ENCODE measurements at regions not wholly inside any gene's neighbourhood (a gene's known extent, or its start where the extent isn't known, plus 50 kb on each side); places are given as distances from the start of the nearest gene placed in this dataset.

DNA sequence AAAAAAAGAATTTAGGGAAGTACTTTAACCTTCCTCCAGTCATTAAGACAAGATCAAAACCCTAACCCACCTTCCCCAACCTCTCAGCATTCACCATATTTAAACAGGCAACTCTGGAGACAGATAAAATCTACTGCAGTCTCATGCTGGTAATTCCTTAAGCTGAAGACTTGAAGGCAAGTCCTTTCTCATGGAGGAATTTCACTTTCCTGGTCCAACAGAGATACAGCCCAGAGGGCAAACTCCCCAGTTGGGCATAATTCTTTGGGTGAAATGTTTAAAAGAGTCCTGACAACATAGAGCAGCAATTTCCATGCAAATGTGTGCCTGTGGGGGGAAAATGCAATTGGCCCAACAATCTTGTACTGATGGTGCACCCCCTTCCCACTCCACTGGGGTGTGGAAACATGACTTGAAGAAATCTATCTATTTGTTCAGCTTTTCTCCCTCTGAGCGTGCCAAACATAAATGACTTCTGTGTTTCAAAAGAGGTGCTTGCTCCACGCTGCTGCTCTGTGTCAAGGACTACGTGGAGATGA lies 131.8 kb upstream of the HNRNPA3 start:
- no peak overlapping the region for H3K4me3 ChIP-seq (ENCODE audit: low read depth, low read length)
- TF ChIP-seq, protein P1, sequence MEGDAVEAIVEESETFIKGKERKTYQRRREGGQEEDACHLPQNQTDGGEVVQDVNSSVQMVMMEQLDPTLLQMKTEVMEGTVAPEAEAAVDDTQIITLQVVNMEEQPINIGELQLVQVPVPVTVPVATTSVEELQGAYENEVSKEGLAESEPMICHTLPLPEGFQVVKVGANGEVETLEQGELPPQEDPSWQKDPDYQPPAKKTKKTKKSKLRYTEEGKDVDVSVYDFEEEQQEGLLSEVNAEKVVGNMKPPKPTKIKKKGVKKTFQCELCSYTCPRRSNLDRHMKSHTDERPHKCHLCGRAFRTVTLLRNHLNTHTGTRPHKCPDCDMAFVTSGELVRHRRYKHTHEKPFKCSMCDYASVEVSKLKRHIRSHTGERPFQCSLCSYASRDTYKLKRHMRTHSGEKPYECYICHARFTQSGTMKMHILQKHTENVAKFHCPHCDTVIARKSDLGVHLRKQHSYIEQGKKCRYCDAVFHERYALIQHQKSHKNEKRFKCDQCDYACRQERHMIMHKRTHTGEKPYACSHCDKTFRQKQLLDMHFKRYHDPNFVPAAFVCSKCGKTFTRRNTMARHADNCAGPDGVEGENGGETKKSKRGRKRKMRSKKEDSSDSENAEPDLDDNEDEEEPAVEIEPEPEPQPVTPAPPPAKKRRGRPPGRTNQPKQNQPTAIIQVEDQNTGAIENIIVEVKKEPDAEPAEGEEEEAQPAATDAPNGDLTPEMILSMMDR (IDR thresholded peaks at IDR 0.05; ENCODE audit: borderline replicate concordance, insufficient read depth, low read depth, low read length) = no peak

DNA sequence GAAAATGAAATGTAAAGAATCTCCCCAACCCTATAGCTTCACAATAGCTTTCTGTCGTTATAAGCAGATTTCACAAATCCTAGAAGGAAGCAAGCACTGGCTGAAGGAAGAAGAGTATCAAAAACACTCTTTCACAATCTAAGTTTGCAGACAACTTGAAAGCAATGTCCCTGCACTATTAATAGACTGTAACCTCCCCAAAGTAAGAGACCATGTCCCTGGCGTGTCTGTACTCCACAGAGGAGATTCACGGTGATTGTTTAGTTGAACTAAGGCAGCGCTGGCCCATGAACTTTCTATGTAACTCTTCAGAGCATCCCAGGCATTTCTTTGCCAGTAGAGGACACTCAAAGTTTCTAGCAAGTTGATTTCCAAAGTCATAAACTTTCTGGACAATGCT lies 128.0 kb upstream of the HNRNPA3 start:
- TF ChIP-seq, protein P1 (IDR thresholded peaks at IDR 0.05; ENCODE audit: borderline replicate concordance, insufficient read depth, low read depth, low read length) = no peak
- H3K4me3 ChIP-seq (ENCODE audit: low read depth, low read length) = no peak overlapping the region

DNA sequence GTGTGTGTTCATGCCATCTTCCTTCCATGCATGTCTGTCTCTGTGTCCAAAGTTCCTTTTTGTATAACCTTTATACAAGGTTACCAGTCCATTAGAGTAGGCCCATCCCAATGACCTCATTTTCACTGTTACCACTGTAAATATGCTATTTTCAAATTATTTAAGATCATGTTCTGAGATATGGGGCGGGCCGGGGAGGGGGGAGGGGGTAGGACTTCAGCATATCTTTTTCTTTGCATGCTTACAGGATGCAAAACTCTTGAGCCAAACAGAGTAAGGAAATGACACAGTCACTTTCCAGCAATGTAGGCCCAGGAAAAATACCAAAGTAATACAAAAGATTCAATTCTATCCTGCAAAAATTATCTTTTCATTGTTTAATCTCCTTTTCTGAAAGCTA lies 124.1 kb upstream of the HNRNPA3 start:
- TF ChIP-seq, protein P1 (IDR thresholded peaks at IDR 0.05; ENCODE audit: borderline replicate concordance, insufficient read depth, low read depth, low read length) = no peak
- no peak overlapping the region for H3K4me3 ChIP-seq (ENCODE audit: low read depth, low read length)

DNA sequence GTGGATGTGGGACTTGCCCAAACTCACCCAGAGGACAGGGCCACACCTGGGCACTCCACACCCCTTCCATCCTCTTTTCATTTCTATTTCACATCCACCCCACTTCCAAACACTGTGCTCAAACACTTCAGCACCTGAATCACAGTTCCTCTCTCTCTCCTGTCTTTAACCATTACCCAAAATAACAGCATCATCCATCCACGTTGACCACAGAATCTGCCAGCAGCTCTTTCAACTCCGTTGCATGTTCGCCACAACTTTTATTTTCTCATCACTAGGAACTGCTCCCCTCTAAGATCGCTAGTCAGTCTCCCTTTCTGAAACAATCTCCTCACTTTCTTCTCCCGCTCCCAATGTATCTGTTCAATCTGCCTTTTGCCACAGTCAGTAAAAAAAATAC lies 121.6 kb upstream of the HNRNPA3 start:
- TF ChIP-seq, protein P1 (IDR thresholded peaks at IDR 0.05; ENCODE audit: borderline replicate concordance, insufficient read depth, low read depth, low read length) = no peak
- no peak overlapping the region for H3K4me3 ChIP-seq (ENCODE audit: low read depth, low read length)

DNA sequence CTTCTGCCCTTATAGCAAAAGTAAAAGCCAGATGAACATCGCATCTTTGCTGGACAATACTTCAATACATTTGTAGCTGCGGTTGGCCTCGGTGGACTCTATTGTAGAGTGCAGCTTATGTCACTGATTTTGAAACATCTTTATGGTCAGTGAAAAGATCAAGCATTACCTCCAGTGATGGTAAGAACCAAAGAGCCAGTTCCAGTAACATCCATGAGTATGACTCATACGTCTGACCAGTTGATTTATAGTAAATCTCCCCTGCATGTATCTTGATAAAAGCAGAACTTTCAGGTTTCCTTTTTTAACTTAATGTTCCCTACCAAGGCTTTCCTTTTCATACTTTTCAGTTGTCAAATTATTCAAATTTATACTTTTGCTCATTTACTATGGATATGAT lies 119.2 kb upstream of the HNRNPA3 start:
- TF ChIP-seq, protein P1 (IDR thresholded peaks at IDR 0.05; ENCODE audit: borderline replicate concordance, insufficient read depth, low read depth, low read length) = no peak
- H3K4me3 ChIP-seq (ENCODE audit: low read depth, low read length) = no peak overlapping the region

DNA sequence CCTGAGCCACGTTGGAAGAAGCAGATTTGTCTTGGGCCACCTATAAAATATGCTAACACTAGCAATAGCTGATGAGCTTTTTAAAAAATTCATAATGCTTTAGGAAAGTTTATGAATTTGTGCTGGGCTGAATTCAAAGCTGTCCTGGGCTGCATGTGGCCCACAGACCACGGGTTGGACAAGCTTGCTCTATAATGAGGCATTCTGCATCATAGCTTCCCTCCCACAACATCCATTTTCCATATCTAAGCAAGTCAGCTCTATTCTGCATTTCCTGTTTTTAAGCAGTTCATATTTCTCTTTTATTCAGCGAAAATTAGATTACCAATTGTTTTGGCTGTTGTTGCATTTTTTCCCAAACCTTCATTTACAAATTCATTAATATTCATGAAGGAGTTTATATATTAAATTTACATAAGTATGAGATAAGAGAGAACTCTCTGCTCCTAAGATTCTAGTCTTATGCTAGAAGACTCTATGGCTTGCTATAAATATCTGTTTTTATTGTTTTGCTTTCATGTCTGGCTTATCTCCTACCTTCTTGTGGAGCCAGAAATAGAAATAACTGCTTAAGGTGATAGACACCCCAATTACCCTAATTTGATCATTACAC lies 114.5 kb upstream of the HNRNPA3 start:
- TF ChIP-seq, protein P1 (IDR thresholded peaks at IDR 0.05; ENCODE audit: borderline replicate concordance, insufficient read depth, low read depth, low read length) = no peak
- H3K4me3 ChIP-seq (ENCODE audit: low read depth, low read length) = no peak overlapping the region

DNA sequence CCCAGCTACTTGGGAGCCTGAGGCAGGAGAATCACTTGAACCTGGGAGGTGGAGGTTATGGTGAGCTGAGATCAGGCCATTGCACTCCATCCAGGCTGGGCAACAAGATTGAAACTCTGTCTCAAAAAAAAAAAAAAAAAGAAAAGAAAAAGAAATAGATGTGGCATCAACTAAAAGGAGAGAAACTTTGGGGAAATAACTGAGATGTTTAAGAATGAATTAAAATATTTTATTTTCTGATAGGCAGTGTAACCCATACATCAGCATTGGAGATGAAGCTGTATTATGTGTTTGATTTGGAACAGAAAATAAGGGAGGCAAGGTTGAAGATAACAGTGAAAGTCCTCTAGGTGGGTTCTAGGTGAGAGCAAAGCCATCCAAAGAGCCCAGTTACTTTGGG lies 110.7 kb upstream of the HNRNPA3 start:
- TF ChIP-seq, protein P1 (IDR thresholded peaks at IDR 0.05; ENCODE audit: borderline replicate concordance, insufficient read depth, low read depth, low read length) = no peak
- no peak overlapping the region for H3K4me3 ChIP-seq (ENCODE audit: low read depth, low read length)

All from GM12875 (cell line).